Left ventricle myocardium inferior (tissue), 1 donor: ENCODE measurements at regions not wholly inside any gene's neighbourhood (a gene's known extent, or its start where the extent isn't known, plus 50 kb on each side); places are given as distances from the start of the nearest gene placed in this dataset.

Source experiments
- DNase-seq: peaks from one replicate; pipeline ENCODE4 v3.0.0-alpha.2; 2020
- H3K27ac ChIP-seq: fragments of 200-600 bp; replicated peaks from 2 replicates; pipeline ENCODE4 v1.8.0; 2021
- H3K27me3 ChIP-seq: fragments of 200-600 bp; 2 replicates; pipeline ENCODE4 v1.8.0; 2021; ENCODE audit warnings: low read depth
- H3K36me3 ChIP-seq: fragments of 200-600 bp; 2 replicates; pipeline ENCODE4 v1.8.0; 2021
- H3K4me1 ChIP-seq: fragments of 200-600 bp; 2 replicates; pipeline ENCODE4 v1.8.0; 2021
- H3K4me3 ChIP-seq: fragments of 200-600 bp; 2 replicates; pipeline ENCODE4 v1.8.0; 2021; ENCODE audit warnings: mild to moderate bottlenecking, moderate library complexity
- H3K9me3 ChIP-seq: fragments of 200-600 bp; replicated peaks from 2 replicates; pipeline ENCODE4 v1.8.0; 2021
- CTCF ChIP-seq: fragments of 200-600 bp; IDR thresholded peaks from 2 replicates; pipeline ENCODE4 v1.8.0; 2021; ENCODE audit warnings: antibody characterized with exemption, mild to moderate bottlenecking, borderline replicate concordance
- intact Hi-C: fragments of 100-400 bp; cut with micrococcal nuclease; formaldehyde crosslinking; loops from one replicate; pipeline ENCODE4 v1.11.0; 2022
- donor health status: DM: no; HTN: yes; CAD: no; lungs with severe emphysema.

GRCh38 chr20:54839224-54839623 lies 363.8 kb downstream of the DOK5 start:
- H3K36me3 ChIP-seq: no peaks in the 10 kb centered on the region
- intact Hi-C loops: no loop called here
- H3K4me3 ChIP-seq: no peak overlapping the region
- H3K4me1 ChIP-seq: no peaks in the 10 kb centered on the region
- H3K27me3 ChIP-seq: no peaks in the 10 kb centered on the region
- no peak for DNase-seq
- no peaks in the 10 kb centered on the region for H3K9me3 ChIP-seq
- no peak overlapping the region for H3K27ac ChIP-seq
- no peak for TF ChIP-seq CTCF

- no peak for TF ChIP-seq CTCF
- DNase-seq: no peak
- intact Hi-C loops: no loop called here
- Histone ChIP-seq H3K36me3 (no peaks in the 10 kb centered on the region), H3K4me3 (no peak overlapping the region), H3K4me1 (no peaks in the 10 kb centered on the region), H3K27me3 (no peaks in the 10 kb centered on the region), H3K27ac (no peak overlapping the region), H3K9me3 (no peaks in the 10 kb centered on the region)
Observed at GRCh38 chr20:54837226-54837625, 361.8 kb downstream of the DOK5 start.

- no peak for TF ChIP-seq CTCF
- Histone ChIP-seq H3K27me3 (no peaks in the 10 kb centered on the region), H3K4me3 (no peak overlapping the region), H3K4me1 (no peaks in the 10 kb centered on the region), H3K9me3 (no peaks in the 10 kb centered on the region), H3K27ac (no peak overlapping the region), H3K36me3 (no peaks in the 10 kb centered on the region)
- intact Hi-C loops: no loop called here
- DNase-seq: no peak
Observed at GRCh38 chr20:54822386-54822785, 347.0 kb downstream of the DOK5 start.

GRCh38 chr20:54820392-54820791 lies 345.0 kb downstream of the DOK5 start:
- intact Hi-C loops: no loop called here
- TF ChIP-seq CTCF: no peak
- Histone ChIP-seq H3K36me3 (no peaks in the 10 kb centered on the region), H3K27ac (no peak overlapping the region), H3K4me1 (no peaks in the 10 kb centered on the region), H3K9me3 (no peaks in the 10 kb centered on the region), H3K27me3 (no peaks in the 10 kb centered on the region), H3K4me3 (no peak overlapping the region)
- no peak for DNase-seq

- Histone ChIP-seq H3K36me3 (no peaks in the 10 kb centered on the region), H3K4me3 (no peak overlapping the region), H3K4me1 (no peaks in the 10 kb centered on the region), H3K27ac (no peak overlapping the region), H3K9me3 (no peaks in the 10 kb centered on the region), H3K27me3 (no peaks in the 10 kb centered on the region)
- intact Hi-C loops: no loop called here
- DNase-seq: no peak
- no peak for TF ChIP-seq CTCF
Observed at GRCh38 chr20:54806462-54806861, 331.1 kb downstream of the DOK5 start.

GRCh38 chr20:54794874-54795273 lies 319.5 kb downstream of the DOK5 start:
- H3K36me3 ChIP-seq: no peaks in the 10 kb centered on the region
- DNase-seq: no peak
- H3K4me3 ChIP-seq: no peak overlapping the region
- no peak for TF ChIP-seq CTCF
- peaks cover 22% of the 10 kb centered on the region for H3K9me3 ChIP-seq
- intact Hi-C loops: no loop called here
- no peaks in the 10 kb centered on the region for H3K4me1 ChIP-seq
- no peak overlapping the region for H3K27ac ChIP-seq
- H3K27me3 ChIP-seq: no peaks in the 10 kb centered on the region
